ENCODE measurements at regions not wholly inside any gene's neighbourhood (a gene's known extent, or its start where the extent isn't known, plus 50 kb on each side); places are given as distances from the start of the nearest gene placed in this dataset.

DNA sequence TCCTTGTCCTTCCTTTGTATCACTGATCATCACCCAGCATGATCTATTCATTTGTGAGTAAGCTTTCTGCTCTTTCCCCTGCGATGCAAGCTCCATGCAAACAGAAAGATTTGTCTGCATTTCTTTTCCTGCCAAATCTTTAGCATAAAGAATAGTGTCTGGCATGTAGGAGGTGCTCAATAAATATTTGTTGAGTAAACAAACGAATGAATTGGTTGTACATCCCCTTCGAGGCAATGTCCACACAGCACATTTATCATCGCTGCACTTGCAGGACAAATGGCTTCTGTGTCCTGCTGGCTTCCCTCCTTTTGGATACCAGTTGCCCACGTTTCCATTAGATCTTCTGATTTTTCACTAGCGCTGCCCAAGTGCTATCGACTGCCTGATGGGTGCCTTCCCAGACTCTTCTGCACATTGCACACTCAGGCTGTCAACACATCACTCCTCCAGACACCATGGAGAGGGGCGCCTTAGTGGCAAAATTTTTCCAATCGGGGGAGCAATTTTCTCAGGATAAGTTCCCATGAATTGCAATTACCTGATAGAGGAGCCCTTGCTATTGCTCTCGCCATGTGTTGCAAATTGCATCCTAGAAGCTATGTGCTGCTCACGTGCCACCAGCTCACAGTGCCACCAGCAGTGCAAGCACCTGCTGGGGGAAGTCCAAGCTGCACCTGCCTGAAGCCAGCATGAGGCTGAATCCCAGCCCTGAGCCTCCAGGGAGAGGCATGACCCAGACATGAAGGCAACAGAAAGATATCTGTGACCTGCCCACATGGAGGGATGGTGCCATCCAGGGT, 206.6 kb downstream of the KIF26A start:
- DNase-seq = no peak

- no peak for DNase-seq
Measured at GRCh38 chr14:104345621-104346462, 207.5 kb downstream of the KIF26A start.

- no peak for DNase-seq
Measured at GRCh38 chr14:104346608-104347007, 208.2 kb downstream of the KIF26A start.

GRCh38 chr14:104348741-104349140, 210.4 kb downstream of the KIF26A start:
- DNase-seq = no peak

DNA sequence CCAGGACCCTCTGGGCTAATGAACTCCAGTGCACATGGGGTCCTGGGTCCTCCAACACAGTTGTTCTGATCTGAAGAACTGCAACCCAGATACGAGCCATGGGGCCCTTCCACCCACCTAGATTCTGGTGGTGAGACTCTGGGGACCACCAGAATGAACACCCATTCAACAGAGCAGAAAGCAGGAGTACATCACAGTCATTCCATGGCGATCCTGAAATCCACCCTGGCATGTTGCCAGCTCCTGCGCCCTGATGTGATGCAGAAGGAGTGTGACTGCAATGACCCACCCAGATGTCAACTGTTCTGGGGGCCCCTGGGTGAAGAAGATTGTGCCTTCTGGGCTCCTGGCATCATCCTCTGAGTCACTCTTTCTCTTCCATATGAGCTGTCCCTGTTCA, 211.6 kb downstream of the KIF26A start:
- DNase-seq = no peak

DNA sequence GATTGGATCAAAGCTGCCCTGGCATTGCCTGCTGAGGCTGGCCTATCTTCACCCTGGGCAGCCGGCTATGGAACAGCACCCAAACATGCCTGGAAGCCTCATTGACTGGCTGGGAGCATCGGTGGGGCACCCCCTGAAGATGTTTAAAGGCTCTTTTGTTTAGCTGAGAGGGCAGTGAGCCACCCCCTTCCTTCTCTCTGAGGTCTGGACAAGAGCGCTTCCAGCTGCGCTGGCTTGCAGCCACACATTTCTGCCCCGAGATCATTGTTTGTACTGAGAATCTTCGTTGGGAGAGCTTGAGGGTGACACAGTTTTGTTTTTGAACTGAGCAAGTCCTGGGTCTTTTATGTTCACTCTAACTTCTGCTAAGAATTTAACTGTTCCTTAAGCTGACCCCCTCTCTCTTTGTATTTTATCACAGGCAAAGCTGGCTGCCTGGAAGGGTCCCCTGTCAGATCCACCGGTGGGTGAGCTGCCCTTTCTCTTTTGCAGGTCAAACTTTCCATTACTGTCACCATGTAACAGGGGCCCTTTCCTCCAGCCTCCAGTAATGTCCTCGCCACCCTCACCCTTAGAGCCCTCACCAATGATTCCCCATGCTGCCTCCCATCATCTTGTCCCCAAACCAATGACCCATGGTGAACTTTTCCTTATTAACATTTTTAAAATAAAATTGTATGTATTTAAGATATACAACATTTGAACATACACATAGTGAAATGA, 212.2 kb downstream of the KIF26A start:
- no peak for DNase-seq

DNA sequence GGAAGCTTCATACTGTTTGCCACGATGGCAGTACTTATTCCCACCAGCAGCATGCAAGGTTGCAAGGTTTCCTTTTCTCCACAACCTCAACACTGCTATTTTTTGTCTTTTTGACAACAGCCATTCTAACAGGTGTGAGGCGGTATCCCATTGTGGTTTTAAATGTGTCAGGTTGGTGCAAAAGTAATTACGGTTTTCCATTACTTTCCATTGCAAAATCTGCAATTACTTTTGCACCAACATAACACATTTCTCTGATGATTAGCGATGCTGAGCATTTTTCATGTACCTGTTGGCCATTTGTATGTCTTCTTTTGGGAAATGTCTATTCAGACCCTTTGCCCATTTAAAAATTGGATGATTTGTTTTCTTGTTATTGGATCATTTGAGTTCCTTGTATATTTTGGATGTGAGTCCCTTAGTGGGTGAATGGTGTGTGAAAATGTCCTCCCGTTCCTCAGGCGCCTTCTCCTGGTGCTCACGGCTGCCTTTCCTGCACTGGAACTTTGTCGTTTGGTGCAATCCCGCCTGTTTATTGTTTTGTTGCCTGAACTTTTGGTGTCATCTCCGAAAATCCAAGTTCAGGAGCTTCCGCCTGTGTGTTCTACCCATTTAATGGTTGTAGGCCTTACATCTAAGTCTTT, 213.6 kb downstream of the KIF26A start:
- DNase-seq = no peak

DNA sequence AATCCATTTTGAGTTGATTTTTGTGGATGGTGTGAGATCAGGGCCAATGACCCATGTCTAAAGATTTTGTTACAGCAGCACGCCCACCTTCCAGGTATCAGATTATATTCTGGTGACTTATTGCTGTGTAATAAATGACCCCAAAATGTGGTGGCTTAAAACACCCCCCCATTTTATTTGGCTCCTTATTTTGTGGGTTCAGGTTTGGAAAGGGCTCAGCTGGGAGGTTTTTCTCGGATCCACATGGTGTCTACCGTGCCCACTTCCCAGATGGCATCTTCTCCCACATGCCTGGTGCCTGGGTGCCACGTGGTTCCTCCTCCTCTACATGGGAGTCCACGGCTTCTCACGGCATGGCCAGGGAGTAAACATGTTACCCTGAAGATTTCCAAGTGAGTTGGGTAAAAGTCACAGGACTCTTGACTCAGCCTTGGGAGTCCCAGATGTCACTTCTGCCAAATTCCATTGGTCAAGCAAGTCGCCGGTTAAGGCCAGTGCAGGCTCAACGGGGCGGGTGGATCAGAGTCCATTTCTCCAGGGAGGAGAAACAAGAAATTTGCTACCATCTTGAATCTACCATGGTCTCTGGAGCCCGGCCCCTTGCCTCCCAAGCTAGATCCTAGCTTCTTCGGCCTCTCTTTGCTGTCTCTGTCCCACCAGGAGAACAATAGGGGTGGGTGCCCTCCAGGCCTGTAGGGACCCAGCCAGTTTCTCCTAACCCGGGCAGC, 214.3 kb downstream of the KIF26A start:
- no peak for DNase-seq

DNA sequence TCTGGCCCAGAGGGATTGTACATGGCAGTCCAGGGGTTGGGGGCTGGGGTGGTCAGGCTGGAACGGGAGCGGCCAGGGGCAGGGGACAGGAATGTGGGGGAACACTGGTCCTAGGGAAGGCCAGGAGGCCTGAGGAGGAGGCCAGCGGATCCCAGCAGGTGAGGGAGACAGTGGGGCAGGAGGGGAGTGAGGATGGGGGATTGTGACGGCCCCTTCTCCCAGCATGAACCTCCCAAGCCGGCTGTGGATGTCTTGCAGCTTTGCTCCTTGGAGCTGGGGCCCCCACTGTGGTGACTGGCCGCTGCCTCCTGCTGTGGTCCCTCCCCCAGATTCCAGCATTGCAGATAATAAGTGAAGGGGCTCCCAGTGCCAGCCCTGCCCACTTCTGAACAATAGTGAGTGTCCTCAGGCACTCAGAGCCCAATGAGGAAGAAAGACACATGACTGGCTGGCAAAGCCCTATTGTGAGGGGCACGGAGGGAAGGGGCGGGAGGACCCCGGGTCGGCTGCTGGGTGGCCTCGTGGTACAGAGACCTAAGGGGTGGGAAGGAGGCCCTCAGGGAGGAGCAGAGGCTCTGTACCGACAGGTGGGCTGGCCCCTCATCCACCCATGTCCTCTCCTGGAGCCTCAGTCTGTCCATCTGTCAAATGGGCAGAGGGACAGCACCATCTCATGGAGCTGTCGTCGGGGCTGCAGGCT, 215.0 kb downstream of the KIF26A start:
- DNase-seq = no peak

- no peak for DNase-seq
Measured at GRCh38 chr14:104353921-104354701, 215.7 kb downstream of the KIF26A start.

DNA sequence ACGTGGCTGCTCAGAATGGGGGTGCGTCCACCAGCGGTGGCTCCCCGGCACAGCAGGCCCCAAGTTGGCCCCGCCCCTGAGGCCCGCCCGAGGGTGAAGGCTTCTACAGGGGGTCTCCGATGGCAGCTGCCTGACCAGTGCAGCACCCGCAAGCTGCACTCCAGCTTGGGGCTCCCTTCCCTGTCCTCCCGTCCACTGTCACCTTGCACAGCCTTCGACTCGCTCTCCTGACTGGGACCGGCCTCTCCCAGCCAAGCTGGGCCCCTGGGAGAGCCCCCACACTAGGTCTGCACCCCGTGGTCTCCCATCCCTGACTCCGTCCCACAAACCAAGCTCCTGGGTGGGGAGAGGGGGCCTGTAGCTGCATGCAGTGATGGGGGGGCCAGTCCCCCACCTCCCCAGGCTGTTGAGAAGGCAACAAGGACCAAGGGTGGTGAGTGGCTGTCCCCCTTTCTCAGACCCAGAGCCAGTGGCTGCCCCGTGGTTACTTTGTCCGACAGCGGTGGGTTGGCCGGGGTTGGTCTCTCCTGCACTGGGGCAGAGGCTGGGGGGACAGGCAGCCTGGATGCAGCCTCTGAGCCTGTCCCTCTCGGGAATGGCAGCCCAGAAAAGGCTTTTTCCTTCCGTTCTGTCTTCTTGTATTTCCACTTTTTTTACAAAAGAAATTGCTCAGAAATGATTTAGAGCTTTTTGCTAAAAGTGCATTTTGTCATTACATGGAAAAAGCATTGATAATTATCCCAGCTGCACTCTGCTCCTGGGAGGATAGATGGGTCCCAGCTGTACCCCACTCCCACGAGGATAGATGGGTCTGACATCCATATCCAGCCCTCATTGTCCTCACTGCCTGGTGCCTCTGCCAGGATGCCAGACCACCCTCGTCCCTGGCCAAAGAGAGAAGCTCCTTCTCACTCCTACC, 217.0 kb downstream of the KIF26A start:
- no peak for DNase-seq

- DNase-seq = no peak
Measured at GRCh38 chr14:104356020-104356737, 217.8 kb downstream of the KIF26A start.

- DNase-seq = no peak
Measured at GRCh38 chr14:104356738-104357688, 218.6 kb downstream of the KIF26A start.

DNA sequence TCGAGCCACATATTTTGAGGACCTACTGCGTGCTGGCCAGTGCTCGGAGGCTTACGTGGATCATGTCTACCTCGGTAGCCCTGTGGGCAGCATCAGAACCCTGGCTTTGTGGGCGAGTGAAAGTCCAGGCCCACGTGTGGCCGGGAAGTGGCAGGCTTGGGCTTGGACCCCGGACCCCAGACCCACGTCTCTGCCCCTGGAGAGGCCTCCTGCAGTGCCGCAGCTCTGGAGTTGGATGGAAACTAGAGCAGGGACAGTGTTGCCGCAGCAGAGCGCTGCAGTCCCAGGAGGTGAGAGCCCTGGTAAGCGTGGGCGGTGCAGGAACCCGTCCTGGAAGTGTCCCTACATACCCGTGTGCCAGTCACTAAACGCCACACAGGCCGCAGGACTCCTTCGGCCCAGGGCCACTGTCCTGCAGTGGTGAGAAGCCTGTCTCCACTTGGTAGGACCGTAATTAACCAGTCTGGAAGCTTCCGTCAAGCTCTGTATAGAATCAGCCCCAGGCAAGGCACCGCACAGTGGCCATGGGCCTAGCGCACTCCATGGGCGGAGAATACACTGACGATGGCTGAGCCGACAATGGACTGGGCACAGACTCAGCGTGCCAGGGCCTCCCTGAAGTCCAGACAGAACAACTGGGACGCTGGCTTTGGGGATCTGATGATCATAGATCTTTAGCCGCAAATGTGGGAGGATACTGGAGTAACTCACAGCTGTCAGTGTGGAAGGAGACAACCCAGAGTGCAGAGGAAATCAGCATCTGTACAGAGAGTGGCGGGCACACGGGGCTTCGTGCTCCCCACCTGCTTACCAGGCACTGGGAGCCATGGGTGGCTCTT, 219.5 kb downstream of the KIF26A start:
- no peak for DNase-seq

DNA sequence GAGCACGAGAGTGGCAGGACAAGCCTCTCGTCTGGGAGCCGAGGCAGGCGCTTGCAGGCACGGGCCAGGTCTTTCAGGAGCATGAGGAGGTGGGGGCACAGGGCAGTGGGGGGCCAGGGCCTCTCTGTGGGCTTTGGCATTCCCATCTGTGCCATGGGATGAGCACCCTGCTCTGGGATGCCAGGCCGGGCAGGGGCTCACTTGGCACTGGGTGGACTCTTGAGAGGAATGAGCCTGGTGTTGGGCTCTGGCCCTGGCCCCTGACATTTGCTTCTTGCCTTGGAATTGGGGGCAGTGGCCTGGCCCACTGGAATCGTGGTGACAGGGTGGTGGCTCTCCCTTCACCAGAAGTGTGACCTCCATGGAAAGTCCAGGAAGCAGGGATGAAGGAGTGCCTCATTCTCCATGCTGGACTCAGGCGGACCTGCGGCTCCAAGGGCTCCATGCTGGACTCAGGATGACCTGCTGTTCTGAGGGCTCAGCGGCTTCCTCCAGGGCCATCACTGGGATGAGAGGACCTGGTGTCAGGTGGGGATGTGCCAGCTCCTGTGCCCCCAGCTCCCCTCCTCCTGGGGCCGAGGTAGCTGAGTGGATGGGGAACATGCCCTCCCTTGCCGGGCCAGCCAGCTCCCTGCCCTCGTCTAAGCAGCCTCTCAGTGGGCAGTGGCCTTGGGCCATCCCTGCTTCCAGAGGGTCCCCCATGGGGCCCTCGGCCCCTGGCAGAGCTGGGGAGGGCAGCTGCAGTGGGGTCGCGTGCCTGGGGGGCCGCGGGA, 220.3 kb downstream of the KIF26A start:
- no peak for DNase-seq

Measured in DMS53 (cell line).